Small intestine (tissue), 7 donors: ENCODE measurements at regions not wholly inside any gene's neighbourhood (a gene's known extent, or its start where the extent isn't known, plus 50 kb on each side); places are given as distances from the start of the nearest gene placed in this dataset.
"Not testable (repeated sequence)": the region's sequence is repeated elsewhere in the genome, so short reads cannot be mapped to it uniquely, and the experiment has no call there.

Experiments used
- DNase-seq, 2 donors: peaks; one replicate each; pipeline versions ENCODE4 v3.0.0 to v3.0.0-alpha.2; 2013
- FAIRE-seq: peaks from 2 replicates; lab custom pipeline; 2012; peaks lifted over from hg19 to GRCh38; lab: Jason Lieb, UNC
- H3K27ac ChIP-seq, 3 donors: one replicate each; pipeline ENCODE4 v1.5.1; 2013; ENCODE audit warnings: low read length in 2 of 3, mild to moderate bottlenecking in 2 of 3, control low read depth in 1 of 3, inconsistent platforms in 1 of 3, low read depth in 1 of 3, moderate library complexity in 1 of 3
- H3K27me3 ChIP-seq, 3 donors: one replicate each; pipeline ENCODE4 v1.6.1; 2013; ENCODE audit warnings: low read length in 3 of 3, inconsistent platforms in 1 of 3; ENCODE audit not compliant: control insufficient read depth in 3 of 3, insufficient read depth in 3 of 3
- H3K36me3 ChIP-seq, 3 donors: one replicate each; pipeline ENCODE4 v1.6.1; 2013; ENCODE audit warnings: low read length in 3 of 3, inconsistent platforms in 1 of 3, low read depth in 1 of 3, mild to moderate bottlenecking in 1 of 3, moderate library complexity in 1 of 3; ENCODE audit not compliant: control insufficient read depth in 3 of 3, insufficient read depth in 2 of 3
- H3K4me1 ChIP-seq, 3 donors: one replicate each; pipeline ENCODE4 v1.6.1; 2013; ENCODE audit warnings: low read length in 2 of 3, inconsistent platforms in 1 of 3, low read depth in 1 of 3, mild to moderate bottlenecking in 1 of 3, moderate library complexity in 1 of 3; ENCODE audit not compliant: control insufficient read depth in 3 of 3, insufficient read depth in 2 of 3
- H3K4me3 ChIP-seq, 3 donors: one replicate each; pipeline ENCODE4 v1.5.1; 2013; ENCODE audit warnings: low read length in 3 of 3, control low read depth in 1 of 3, inconsistent platforms in 1 of 3, low read depth in 1 of 3, mild to moderate bottlenecking in 1 of 3, moderate library complexity in 1 of 3
- H3K9me3 ChIP-seq, 2 donors: one replicate each; pipeline ENCODE4 v1.6.1; 2013; ENCODE audit warnings: low read depth in 1 of 2, low read length in 1 of 2; ENCODE audit not compliant: control insufficient read depth in 2 of 2, insufficient read depth in 1 of 2
- WGBS, 3 donors: extraction: QIAGEN DNeasy Blood & Tissue Kit; methylation state at CpG; one replicate each; pipeline ENCODE4 v1.1.7; 2013; 5-methylcytosine and 5-hydroxymethylcytosine counted together
- donor health status: healthy with polysubstance abuse.
- donor health status: control.
- donor health status: control.
- donor health status: Bipolar disorder and iron deficiency.
- donor health status: healthy.

- Histone ChIP-seq H3K4me3 (no peak overlapping the region), H3K9me3 (peaks cover 0 to 6% of the 10 kb centered on the region in 2 donors), H3K27ac (no peak overlapping the region), H3K4me1 (no peaks in the 10 kb centered on the region), H3K36me3 (no peaks in the 10 kb centered on the region), H3K27me3 (no peaks in the 10 kb centered on the region)
- DNase-seq (no peak), FAIRE-seq (no peak)
- 80 to 87% (median 83%) methylated on average over 2 of the region's 2 CpGs for WGBS, 3 donors
Observed at GRCh38 chr20:40955326-40955725, 73.3 kb upstream of the TOP1 start.

GRCh38 chr20:40955826-40956225 is 72.8 kb upstream of the TOP1 start:
- not testable (repeated sequence) for H3K4me3 ChIP-seq, H3K27ac ChIP-seq, DNase-seq, H3K4me1 ChIP-seq, FAIRE-seq, H3K27me3 ChIP-seq, H3K36me3 ChIP-seq, H3K9me3 ChIP-seq
- WGBS, 3 donors = 10 to 67% (median 24%) methylated on average over 8 of the region's 8 CpGs

- FAIRE-seq (no peak), DNase-seq (no peak)
- Histone ChIP-seq H3K27me3 (no peaks in the 10 kb centered on the region), H3K36me3 (no peaks in the 10 kb centered on the region), H3K4me3 (no peak overlapping the region), H3K27ac (no peak overlapping the region), H3K9me3 (peaks cover 0 to 6% of the 10 kb centered on the region in 2 donors), H3K4me1 (no peaks in the 10 kb centered on the region)
- 64 to 73% (median 64%) methylated on average over 15 of the region's 15 CpGs for WGBS, 3 donors
Observed at GRCh38 chr20:40956542-40957264, 71.9 kb upstream of the TOP1 start.

- no peak for DNase-seq
- Histone ChIP-seq H3K27me3 (no peaks in the 10 kb centered on the region), H3K4me1 (no peaks in the 10 kb centered on the region), H3K4me3 (no peak overlapping the region), H3K9me3 (peaks cover 0 to 6% of the 10 kb centered on the region in 2 donors), H3K27ac (no peak overlapping the region), H3K36me3 (no peaks in the 10 kb centered on the region)
- WGBS, 3 donors = 73 to 82% (median 78%) methylated on average over 6 of the region's 6 CpGs
- no peak for FAIRE-seq
Observed at GRCh38 chr20:40957265-40957760, 71.3 kb upstream of the TOP1 start.

GRCh38 chr20:40958598-40958997 is 70.0 kb upstream of the TOP1 start:
- 61 to 70% (median 68%) methylated on average over 4 of the region's 4 CpGs for WGBS, 3 donors
- H3K9me3 ChIP-seq = peaks cover 0 to 6% of the 10 kb centered on the region in 2 donors
- H3K4me1 ChIP-seq = no peaks in the 10 kb centered on the region
- no peak for FAIRE-seq
- no peak overlapping the region for H3K27ac ChIP-seq
- H3K36me3 ChIP-seq = no peaks in the 10 kb centered on the region
- no peaks in the 10 kb centered on the region for H3K27me3 ChIP-seq
- H3K4me3 ChIP-seq = no peak overlapping the region
- DNase-seq = no peak

GRCh38 chr20:40959325-40960092 is 69.1 kb upstream of the TOP1 start:
- Histone ChIP-seq H3K9me3 (no peaks in the 10 kb centered on the region), H3K4me1 (no peaks in the 10 kb centered on the region), H3K27ac (no peak overlapping the region), H3K4me3 (no peak overlapping the region), H3K36me3 (no peaks in the 10 kb centered on the region), H3K27me3 (no peaks in the 10 kb centered on the region)
- FAIRE-seq = no peak
- DNase-seq = no peak
- 43 to 56% (median 56%) methylated on average over 6 of the region's 6 CpGs for WGBS, 3 donors

GRCh38 chr20:40960101-40960500 is 68.5 kb upstream of the TOP1 start:
- Histone ChIP-seq H3K27me3 (no peaks in the 10 kb centered on the region), H3K27ac (no peak overlapping the region), H3K9me3 (no peaks in the 10 kb centered on the region), H3K4me1 (no peaks in the 10 kb centered on the region), H3K36me3 (no peaks in the 10 kb centered on the region), H3K4me3 (no peak overlapping the region)
- DNase-seq = no peak
- FAIRE-seq = no peak
- WGBS, 3 donors = 80 to 86% (median 80%) methylated on average over 4 of the region's 4 CpGs

- no peaks in the 10 kb centered on the region for H3K9me3 ChIP-seq
- DNase-seq (no peak), FAIRE-seq (no peak)
- H3K36me3 ChIP-seq = no peaks in the 10 kb centered on the region
- H3K27ac ChIP-seq = no peak overlapping the region
- 67 to 86% (median 83%) methylated on average over 10 of the region's 10 CpGs for WGBS, 3 donors
- H3K27me3 ChIP-seq = no peaks in the 10 kb centered on the region
- H3K4me1 ChIP-seq = no peaks in the 10 kb centered on the region
- no peak overlapping the region for H3K4me3 ChIP-seq
Observed at GRCh38 chr20:40960521-40960956, 68.1 kb upstream of the TOP1 start.
